H9 (cell line): ENCODE measurements at regions not wholly inside any gene's neighbourhood (a gene's known extent, or its start where the extent isn't known, plus 50 kb on each side); places are given as distances from the start of the nearest gene placed in this dataset.

Source experiments
- DNase-seq: peaks from one replicate; pipeline ENCODE4 v3.0.0-alpha.2; 2017
- H2AFZ ChIP-seq: one replicate; pipeline ENCODE4 v1.6.1; 2013; ENCODE audit warnings: mild to moderate bottlenecking, low read length, control low read depth, moderate library complexity
- H2AK5ac ChIP-seq: 2 replicates; pipeline ENCODE4 v1.6.1; 2013; ENCODE audit warnings: low read length, control low read depth, mixed read lengths; ENCODE audit not compliant: insufficient read length
- H2BK120ac ChIP-seq: one replicate; pipeline ENCODE4 v1.6.1; 2013; ENCODE audit warnings: low read depth, mild to moderate bottlenecking, low read length, control low read depth, inconsistent platforms; ENCODE audit not compliant: poor library complexity, severe bottlenecking
- H2BK12ac ChIP-seq: 2 replicates; pipeline ENCODE4 v1.6.1; 2013; ENCODE audit warnings: low read length, control low read depth, mixed read lengths, low read depth; ENCODE audit not compliant: insufficient read length
- H2BK15ac ChIP-seq: 2 replicates; pipeline ENCODE4 v1.6.1; 2013; ENCODE audit warnings: low read depth, low read length, control low read depth
- H2BK20ac ChIP-seq: one replicate; pipeline ENCODE4 v1.6.1; 2013; ENCODE audit warnings: low read depth, mild to moderate bottlenecking, low read length, control low read depth, inconsistent platforms; ENCODE audit not compliant: poor library complexity, severe bottlenecking
- H2BK5ac ChIP-seq: 2 replicates; pipeline ENCODE4 v1.6.1; 2013; ENCODE audit warnings: low read length, control low read depth, mixed read lengths; ENCODE audit not compliant: insufficient read length
- H3K14ac ChIP-seq: 2 replicates; pipeline ENCODE4 v1.6.1; 2013; ENCODE audit warnings: low read length, control low read depth; ENCODE audit not compliant: insufficient read depth
- H3K18ac ChIP-seq: 2 replicates; pipeline ENCODE4 v1.6.1; 2013; ENCODE audit warnings: low read depth, mild to moderate bottlenecking, mixed read lengths, low read length, control low read depth; ENCODE audit not compliant: insufficient read length
- H3K23ac ChIP-seq: 2 replicates; pipeline ENCODE4 v1.6.1; 2013; ENCODE audit warnings: low read length, control low read depth, mixed read lengths, low read depth; ENCODE audit not compliant: insufficient read length
- H3K23me2 ChIP-seq: 2 replicates; pipeline ENCODE4 v1.6.1; 2013; ENCODE audit warnings: low read depth, mild to moderate bottlenecking, mixed read lengths, low read length, control low read depth; ENCODE audit not compliant: insufficient read length, poor library complexity, severe bottlenecking
- H3K27ac ChIP-seq: 2 replicates; pipeline ENCODE4 v1.5.1; 2013; ENCODE audit warnings: low read length, control low read depth, mixed read lengths, low read depth; ENCODE audit not compliant: insufficient read length
- H3K27me3 ChIP-seq: 2 replicates; pipeline ENCODE4 v1.6.1; 2013; ENCODE audit warnings: low read length, control low read depth, inconsistent platforms; ENCODE audit not compliant: insufficient read depth
- H3K4ac ChIP-seq: 2 replicates; pipeline ENCODE4 v1.6.1; 2013; ENCODE audit warnings: low read depth, mild to moderate bottlenecking, control low read depth, inconsistent platforms, low read length, moderate library complexity
- H3K4me1 ChIP-seq: 2 replicates; pipeline ENCODE4 v1.6.1; 2013; ENCODE audit warnings: low read length, control low read depth, inconsistent platforms; ENCODE audit not compliant: insufficient read depth
- H3K4me2 ChIP-seq: 2 replicates; pipeline ENCODE4 v1.6.1; 2013; ENCODE audit warnings: low read length, control low read depth, mixed read lengths; ENCODE audit not compliant: insufficient read length, insufficient read depth
- H3K56ac ChIP-seq: 2 replicates; pipeline ENCODE4 v1.6.1; 2013; ENCODE audit warnings: low read depth, mild to moderate bottlenecking, mixed read lengths, low read length, control low read depth; ENCODE audit not compliant: insufficient read length
- H3K79me1 ChIP-seq: 2 replicates; pipeline ENCODE4 v1.6.1; 2013; ENCODE audit warnings: low read depth, mild to moderate bottlenecking, moderate library complexity, low read length, control low read depth, inconsistent platforms; ENCODE audit not compliant: insufficient read depth, poor library complexity, severe bottlenecking
- H3K79me2 ChIP-seq: 2 replicates; pipeline ENCODE4 v1.6.1; 2013; ENCODE audit warnings: low read length, control low read depth, inconsistent platforms; ENCODE audit not compliant: insufficient read depth
- H3K9ac ChIP-seq: 2 replicates; pipeline ENCODE4 v1.6.1; 2013; ENCODE audit warnings: low read length, control low read depth, mixed read lengths; ENCODE audit not compliant: insufficient read length; ENCODE audit errors: extremely low read depth
- H3K9me3 ChIP-seq: one replicate; pipeline ENCODE4 v1.6.1; 2013; ENCODE audit warnings: low read depth, low read length, inconsistent platforms; ENCODE audit not compliant: control insufficient read depth
- H3T11ph ChIP-seq: one replicate; pipeline ENCODE4 v1.6.1; 2013; ENCODE audit warnings: mild to moderate bottlenecking, low read length, control low read depth, inconsistent platforms
- H4K20me1 ChIP-seq: one replicate; pipeline ENCODE4 v1.6.1; 2013; ENCODE audit not compliant: control insufficient read depth, insufficient read length, insufficient read depth
- H4K5ac ChIP-seq: 2 replicates; pipeline ENCODE4 v1.6.1; 2013; ENCODE audit warnings: low read depth, mild to moderate bottlenecking, mixed read lengths, low read length, control low read depth; ENCODE audit not compliant: insufficient read length
- H4K8ac ChIP-seq: replicated peaks from 2 replicates; pipeline ENCODE4 v1.6.1; 2013; ENCODE audit warnings: low read length, control low read depth, mixed read lengths, low read depth; ENCODE audit not compliant: insufficient read length
- H4K91ac ChIP-seq: 2 replicates; pipeline ENCODE4 v1.6.1; 2013; ENCODE audit warnings: low read depth, mild to moderate bottlenecking, moderate library complexity, mixed read lengths, low read length, control low read depth; ENCODE audit not compliant: insufficient read length
- H3K27ac Mint-ChIP-seq, 3 experiments: 2 replicates in 2 of 3; 3 replicates in 1 of 3; pipeline ENCODE4 v1.8.0; 2020 to 2021; ENCODE audit warnings: mixed read lengths in 3 of 3, mild to moderate bottlenecking in 1 of 3, moderate library complexity in 1 of 3
- H3K27me3 Mint-ChIP-seq: 2 replicates; pipeline ENCODE4 v1.8.0; 2021; ENCODE audit warnings: low read depth, mild to moderate bottlenecking, moderate library complexity, mixed read lengths
- H3K36me3 Mint-ChIP-seq, 3 experiments: 2 replicates in 2 of 3; 3 replicates in 1 of 3; pipeline ENCODE4 v1.8.0; 2020 to 2021; ENCODE audit warnings: low read depth in 3 of 3, mixed read lengths in 3 of 3; ENCODE audit not compliant: insufficient read depth in 1 of 3
- H3K4me1 Mint-ChIP-seq, 2 experiments: 2 replicates each; pipeline ENCODE4 v1.8.0; 2020; ENCODE audit warnings: mixed read lengths in 2 of 2
- H3K4me3 Mint-ChIP-seq, 2 experiments: 2 replicates in 1 of 2; 3 replicates in 1 of 2; pipeline ENCODE4 v1.8.0; 2020 to 2021; ENCODE audit warnings: mild to moderate bottlenecking in 2 of 2, mixed read lengths in 2 of 2, moderate library complexity in 1 of 2
- H3K9me3 Mint-ChIP-seq, 2 experiments: 2 replicates in 1 of 2; 3 replicates in 1 of 2; pipeline ENCODE4 v1.8.0; 2020; ENCODE audit warnings: mild to moderate bottlenecking in 2 of 2, mixed read lengths in 2 of 2, moderate library complexity in 1 of 2
- CTCF ChIP-seq: fragments of 200-600 bp; sonication (generic); conservative IDR thresholded peaks from 3 replicates; pipeline ENCODE4 v1.8.0; 2021; ENCODE audit warnings: antibody characterized with exemption, mild to moderate bottlenecking
- WGBS: extraction: QIAGEN DNeasy Blood & Tissue Kit; methylation state at CpG from one replicate; pipeline ENCODE4 v1.1.7; 2013; ENCODE audit warnings: missing lambda C conversion rate, low lambda C conversion rate, mixed read lengths; ENCODE audit not compliant: insufficient read length; ENCODE audit errors: extremely low coverage; 5-methylcytosine and 5-hydroxymethylcytosine counted together

- no peaks in the 10 kb centered on the region for H3K27me3 Mint-ChIP-seq
- Histone ChIP-seq H3K14ac (no peak overlapping the region), H4K91ac (no peak overlapping the region), H3K9ac (no peak overlapping the region), H3K23me2 (no peaks in the 10 kb centered on the region), H3K4ac (no peak overlapping the region), H4K8ac (no peak overlapping the region), H2BK20ac (no peak overlapping the region), H2AK5ac (no peak overlapping the region), H2BK5ac (no peak overlapping the region), H3K27ac (no peak overlapping the region), H3K27me3 (no peaks in the 10 kb centered on the region), H2BK15ac (no peak overlapping the region), H3T11ph (no peak overlapping the region), H3K56ac (no peak overlapping the region), H2BK120ac (no peak overlapping the region), H3K4me1 (no peaks in the 10 kb centered on the region; the same call in 1 of the 2 replicates), H3K4me2 (no peak overlapping the region), H2BK12ac (no peak overlapping the region), H3K79me1 (no peaks in the 10 kb centered on the region), H3K23ac (no peak overlapping the region), H2AFZ (no peak overlapping the region), H4K20me1 (no peaks in the 10 kb centered on the region), H3K79me2 (no peaks in the 10 kb centered on the region), H4K5ac (no peak overlapping the region), H3K18ac (no peak overlapping the region), H3K9me3 (no peaks in the 10 kb centered on the region)
- TF ChIP-seq CTCF, result no peak
- no peak for DNase-seq
- no peaks in the 10 kb centered on the region; a peak in 2 of 7 replicates for H3K36me3 Mint-ChIP-seq
- peaks cover 0 to 5% of the 10 kb centered on the region in 2 experiments; a peak in 2 of 5 replicates for H3K9me3 Mint-ChIP-seq
- no peak overlapping the region for H3K4me3 Mint-ChIP-seq
- H3K27ac Mint-ChIP-seq, result no peak overlapping the region
- WGBS, result 100% methylated on average over 1 of the region's 1 CpG
- peaks cover 0 to 5% of the 10 kb centered on the region in 2 experiments; a peak in 1 of 4 replicates for H3K4me1 Mint-ChIP-seq
These were observed 793.7 kb upstream of the PRR20A start for GRCh38 chr13:56347014-56347413.
